Gastroesophageal sphincter (tissue), 3 donors: ENCODE measurements at regions not wholly inside any gene's neighbourhood (a gene's known extent, or its start where the extent isn't known, plus 50 kb on each side); places are given as distances from the start of the nearest gene placed in this dataset.

Experiments used
- CTCF ChIP-seq, 4 experiments: fragments of 200-600 bp in 2 of 4; fragments of 450-650 bp in 2 of 4; sonication (generic) in 1 of 4; IDR thresholded peaks; one replicate each; pipeline ENCODE4 v1.5.1; 2017 to 2019; ENCODE audit warnings: antibody characterized with exemption in 4 of 4, mild to moderate bottlenecking in 2 of 4, moderate library complexity in 2 of 4
- POLR2A ChIP-seq, 2 donors: fragments of 450-650 bp; IDR thresholded peaks; one replicate each; pipeline ENCODE4 v1.6.1; 2017; ENCODE audit warnings: antibody characterized with exemption in 2 of 2, mild to moderate bottlenecking in 2 of 2, moderate library complexity in 1 of 2
- POLR2AphosphoS5 ChIP-seq: sonication (generic); formaldehyde crosslinking; IDR thresholded peaks from one replicate; pipeline ENCODE4 v1.6.1; 2017; ENCODE audit warnings: antibody characterized with exemption

- no peak for TF ChIP-seq CTCF (IDR thresholded peaks at IDR 0.05)
- TF ChIP-seq POLR2A (IDR thresholded peaks at IDR 0.05): no peak
- TF ChIP-seq POLR2AphosphoS5: no peak
These were observed 113.2 kb downstream of the SOX9 start for GRCh38 chr17:72233986-72234385.
